T47D (cell line): ENCODE measurements at regions not wholly inside any gene's neighbourhood (a gene's known extent, or its start where the extent isn't known, plus 50 kb on each side); places are given as distances from the start of the nearest gene placed in this dataset.

ENCODE experiments used
- DNase-seq, 2 experiments: peaks; one replicate each; pipeline versions ENCODE4 v3.0.0 to v3.0.0-alpha.2; 2011 to 2012; ENCODE audit warnings: low read depth in 1 of 2, low spot score in 1 of 2
- JUND ChIP-seq: IDR thresholded peaks from 2 replicates; pipeline ENCODE4 v1.6.1; 2012; ENCODE audit warnings: low read depth
- in situ Hi-C: cut with HindIII; loops from 2 replicates; pipeline ENCODE4 v1.10.0; 2016; ENCODE audit warnings: low sequenced_read_pairs, low pct_unique_long_range_greater_than_20kb

- in situ Hi-C loops = no loop called here
- TF ChIP-seq JUND = no peak
Measured at GRCh38 chr4:74665876-74666275, 128.4 kb downstream of the BTC start.

DNA sequence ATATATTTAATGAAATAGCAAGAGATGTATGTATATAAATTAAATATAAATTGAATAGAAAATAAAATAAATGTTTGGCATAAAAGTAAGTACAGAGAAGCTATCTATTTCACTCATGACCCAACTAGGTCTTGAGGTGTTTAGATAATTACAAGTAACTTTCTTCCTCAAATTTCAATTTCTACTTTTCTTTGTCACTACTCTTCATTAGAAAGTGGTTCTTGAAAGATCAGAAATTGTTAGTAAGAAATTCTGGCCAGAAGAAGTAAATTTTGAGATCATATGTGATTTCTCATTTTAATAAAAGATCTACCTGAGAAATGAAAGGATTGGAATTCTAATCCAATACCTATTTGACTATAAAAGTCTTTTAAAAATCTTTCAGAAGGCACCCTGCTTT is 126.9 kb downstream of the BTC start:
- TF ChIP-seq JUND = no peak
- in situ Hi-C loops = no loop called here
- DNase-seq = no peak

More at GRCh38 chr4:74665876-74666275, 128.4 kb downstream of the BTC start:
- DNase-seq = no peak

DNA sequence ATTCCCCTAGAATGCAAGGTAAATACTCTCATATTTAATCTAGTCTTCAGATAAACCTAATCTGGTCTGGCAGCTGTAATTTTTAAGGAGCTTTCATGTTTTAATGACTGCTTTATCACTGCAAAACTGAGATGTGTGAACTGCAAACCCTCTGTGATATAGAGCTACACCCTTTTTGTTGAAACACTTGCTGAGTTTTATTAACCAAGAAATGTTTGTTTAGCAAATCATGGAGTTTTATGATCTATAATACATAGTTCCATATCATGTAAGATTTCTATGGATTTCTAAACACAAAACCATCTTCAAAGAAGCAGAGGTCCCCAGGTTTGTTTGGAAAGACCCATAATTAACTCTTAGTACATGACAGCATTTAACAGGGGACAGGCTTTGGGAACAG is 126.4 kb downstream of the BTC start:
- no peak for DNase-seq
- no peak for TF ChIP-seq JUND
- in situ Hi-C loops = no loop called here

GRCh38 chr4:74669702-74670101 is 124.6 kb downstream of the BTC start:
- no peak for DNase-seq
- no peak for TF ChIP-seq JUND
- in situ Hi-C loops = no loop called here

DNA sequence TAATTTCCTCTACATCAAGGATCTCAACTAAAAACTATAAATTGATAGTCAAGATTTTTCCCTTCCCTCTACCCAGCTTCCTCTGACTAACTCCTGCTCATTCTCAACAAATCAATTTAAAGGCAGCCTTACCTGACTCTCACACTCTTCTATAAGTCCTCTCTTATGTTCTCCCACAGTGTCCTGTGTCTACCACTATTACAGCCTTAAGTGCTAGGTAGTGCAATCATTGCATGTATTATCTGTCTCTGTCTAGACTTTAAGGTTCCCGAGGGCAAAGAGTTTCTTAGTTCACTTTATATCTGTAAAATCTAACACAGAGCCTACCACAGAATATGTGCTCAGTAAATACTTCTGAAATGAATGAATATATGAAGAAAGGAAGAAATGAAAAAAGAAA is 123.7 kb downstream of the BTC start:
- TF ChIP-seq JUND = no peak
- in situ Hi-C loops = no loop called here
- no peak for DNase-seq

DNA sequence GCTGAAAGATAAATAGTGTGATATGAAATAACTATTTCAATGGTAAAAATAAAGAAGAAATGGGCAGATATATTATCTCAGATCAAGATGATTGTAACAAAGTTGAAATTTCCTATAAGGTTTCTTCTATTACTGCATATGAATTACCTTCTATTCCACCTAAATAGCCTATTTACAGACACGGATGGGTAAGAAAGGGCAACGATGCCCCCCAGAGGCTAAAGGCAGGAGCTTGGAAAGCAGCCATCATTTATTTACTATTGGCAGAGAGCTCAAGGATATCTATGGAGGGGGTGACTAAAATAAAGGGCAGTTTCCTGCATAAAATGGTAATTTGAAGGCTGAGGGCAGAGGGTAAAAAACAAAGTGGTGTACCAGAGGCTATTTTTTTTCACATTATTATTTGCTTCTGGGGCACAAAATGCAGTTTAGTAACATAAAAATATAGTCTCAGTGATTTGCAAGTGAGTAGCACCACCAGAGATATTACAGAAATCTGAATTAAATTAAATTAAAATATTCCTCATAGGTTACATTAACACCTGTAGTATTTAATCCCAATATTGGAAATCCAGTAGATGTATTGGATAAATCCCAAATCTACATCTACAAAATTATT is 123.1 kb downstream of the BTC start:
- peak in 1 of 2 experiments; percentile 62 for DNase-seq
- no peak for TF ChIP-seq JUND
- in situ Hi-C loops = no loop called here

- in situ Hi-C loops = no loop called here
- no peak for TF ChIP-seq JUND
- DNase-seq = no peak
Measured at GRCh38 chr4:74674750-74675149, 119.6 kb downstream of the BTC start.

- in situ Hi-C loops = no loop called here
- TF ChIP-seq JUND = no peak
- peak; percentile 31 to 72 for DNase-seq
Measured at GRCh38 chr4:74675673-74676279, 118.5 kb downstream of the BTC start.

DNA sequence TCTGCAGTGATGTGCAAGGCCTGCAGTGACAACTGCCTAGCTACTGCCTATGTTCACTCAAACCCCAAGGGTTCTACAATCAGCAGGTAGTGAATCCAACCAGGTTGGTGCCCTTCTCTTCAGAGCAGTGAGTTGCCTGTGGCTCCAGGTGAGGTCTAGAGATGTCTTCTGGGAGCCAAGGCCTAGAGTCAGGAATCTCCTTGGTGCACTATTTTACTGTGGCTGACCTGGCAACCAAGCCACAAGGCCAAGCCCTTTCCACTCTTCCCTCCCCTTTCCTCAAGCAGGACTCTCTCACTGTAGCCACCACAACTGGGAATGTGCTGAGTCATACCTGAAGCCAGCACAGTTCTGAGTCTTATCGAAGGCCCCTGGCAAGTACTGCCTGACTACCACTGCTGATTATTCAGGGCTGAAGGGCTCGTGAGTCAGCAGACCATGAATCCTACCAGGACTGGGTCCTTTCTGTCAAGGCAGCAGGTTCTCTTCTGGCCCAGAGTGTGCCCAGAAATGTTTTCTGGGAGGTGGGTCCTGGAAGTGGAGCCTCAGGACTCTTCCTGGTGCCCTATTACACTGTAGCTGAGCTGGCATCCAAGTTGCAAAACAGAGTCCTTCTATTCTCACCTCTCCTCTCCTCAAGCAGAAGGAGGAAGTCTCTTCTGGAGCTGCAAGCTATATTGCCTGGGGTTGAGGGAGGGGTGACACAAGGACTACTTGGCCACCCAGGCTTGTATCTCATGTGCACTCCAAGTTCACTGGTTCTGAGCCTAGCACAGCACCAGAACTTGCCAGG is 111.6 kb downstream of the BTC start:
- TF ChIP-seq JUND = no peak
- DNase-seq = peak in 1 of 2 experiments; percentile 34
- in situ Hi-C loops = no loop called here

DNA sequence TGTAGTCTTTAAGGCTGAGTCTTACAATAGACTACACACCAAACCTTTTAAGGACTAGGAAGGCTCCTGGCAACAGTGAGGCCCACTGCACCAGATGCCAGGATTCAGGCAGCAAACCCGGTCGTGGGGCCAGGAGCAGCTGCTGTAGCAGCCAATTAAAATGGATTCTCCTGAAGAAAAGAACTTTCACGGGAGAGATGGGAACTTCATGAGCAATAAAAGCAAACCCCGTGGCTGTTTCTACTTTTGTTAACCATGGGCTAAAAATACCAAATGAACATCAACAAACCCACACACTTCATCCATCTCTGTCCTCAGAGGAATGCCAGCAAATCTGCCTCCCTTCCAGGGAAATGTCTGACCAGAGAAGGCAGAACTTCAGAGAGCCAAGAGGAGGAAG is 101.4 kb downstream of the BTC start:
- in situ Hi-C loops = no loop called here
- no peak for TF ChIP-seq JUND
- DNase-seq = no peak
